HG03457 (cell line): ENCODE measurements at regions not wholly inside any gene's neighbourhood (a gene's known extent, or its start where the extent isn't known, plus 50 kb on each side); places are given as distances from the start of the nearest gene placed in this dataset.
"Not testable (repeated sequence)": the region's sequence is repeated elsewhere in the genome, so short reads cannot be mapped to it uniquely, and the experiment has no call there.

Source experiments
- ATAC-seq: cut with Tn5 transposase; IDR thresholded peaks from one replicate; pipeline ENCODE4 v1.9.1; 2021; ENCODE audit warnings: moderate number of reproducible peaks; ENCODE audit not compliant: unreplicated experiment

GRCh38 chr4:4116901-4117300 is 109.8 kb downstream of the OTOP1 start:
- ATAC-seq, result not testable (repeated sequence)

- ATAC-seq, result not testable (repeated sequence)
These were observed 92.4 kb downstream of the OTOP1 start for GRCh38 chr4:4134368-4134767.

DNA sequence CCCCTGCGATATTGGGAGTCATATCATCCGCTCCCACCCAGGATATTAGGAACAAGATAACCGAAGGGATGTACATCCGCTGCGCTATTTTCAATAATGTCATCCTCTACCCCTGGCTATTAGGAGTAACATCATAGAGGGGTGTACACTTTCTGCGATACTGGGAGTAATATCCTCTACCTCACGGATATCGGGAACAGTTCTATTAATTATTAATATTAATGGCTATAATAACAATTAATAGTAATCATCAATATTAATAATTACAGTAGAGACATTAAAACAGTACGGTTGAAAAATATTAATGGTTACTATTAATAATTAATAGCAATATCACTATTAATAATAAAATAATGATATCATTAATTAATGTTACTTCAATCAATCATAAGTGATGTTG is 90.1 kb downstream of the OTOP1 start:
- not testable (repeated sequence) for ATAC-seq
